ENCODE measurements at regions not wholly inside any gene's neighbourhood (a gene's known extent, or its start where the extent isn't known, plus 50 kb on each side); places are given as distances from the start of the nearest gene placed in this dataset.

DNA sequence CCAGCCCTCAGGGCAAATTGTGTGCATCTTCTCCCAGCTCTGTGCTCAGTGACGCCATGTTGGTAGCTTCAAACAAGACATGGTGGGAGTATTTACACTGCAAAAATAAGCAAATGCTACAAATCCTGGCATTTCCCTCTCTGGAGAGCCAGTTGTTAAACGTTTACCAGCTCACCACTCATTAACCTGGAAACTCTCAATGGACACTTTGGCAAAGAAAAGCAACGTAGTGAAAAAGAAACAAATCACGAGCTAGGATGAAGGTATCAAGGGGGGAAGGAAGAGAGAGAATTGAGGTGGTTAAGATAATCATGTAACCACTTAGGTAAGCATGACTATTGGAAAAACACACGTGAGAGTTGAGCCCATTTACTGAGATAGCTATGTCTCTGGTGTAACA, 72.5 kb downstream of the MRPS30 start:
- no peaks in the 10 kb centered on the region for H3K27me3 ChIP-seq
- no peak overlapping the region for H3K4me3 ChIP-seq
- no peak for DNase-seq
- no peaks in the 10 kb centered on the region for H3K9me3 ChIP-seq
- H3K27ac ChIP-seq = no peak overlapping the region
- H3K4me1 ChIP-seq = no peaks in the 10 kb centered on the region
- no peak for TF ChIP-seq POLR2A (IDR thresholded peaks at IDR 0.05)
- TF ChIP-seq, protein P1, sequence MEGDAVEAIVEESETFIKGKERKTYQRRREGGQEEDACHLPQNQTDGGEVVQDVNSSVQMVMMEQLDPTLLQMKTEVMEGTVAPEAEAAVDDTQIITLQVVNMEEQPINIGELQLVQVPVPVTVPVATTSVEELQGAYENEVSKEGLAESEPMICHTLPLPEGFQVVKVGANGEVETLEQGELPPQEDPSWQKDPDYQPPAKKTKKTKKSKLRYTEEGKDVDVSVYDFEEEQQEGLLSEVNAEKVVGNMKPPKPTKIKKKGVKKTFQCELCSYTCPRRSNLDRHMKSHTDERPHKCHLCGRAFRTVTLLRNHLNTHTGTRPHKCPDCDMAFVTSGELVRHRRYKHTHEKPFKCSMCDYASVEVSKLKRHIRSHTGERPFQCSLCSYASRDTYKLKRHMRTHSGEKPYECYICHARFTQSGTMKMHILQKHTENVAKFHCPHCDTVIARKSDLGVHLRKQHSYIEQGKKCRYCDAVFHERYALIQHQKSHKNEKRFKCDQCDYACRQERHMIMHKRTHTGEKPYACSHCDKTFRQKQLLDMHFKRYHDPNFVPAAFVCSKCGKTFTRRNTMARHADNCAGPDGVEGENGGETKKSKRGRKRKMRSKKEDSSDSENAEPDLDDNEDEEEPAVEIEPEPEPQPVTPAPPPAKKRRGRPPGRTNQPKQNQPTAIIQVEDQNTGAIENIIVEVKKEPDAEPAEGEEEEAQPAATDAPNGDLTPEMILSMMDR (IDR thresholded peaks at IDR 0.05) = no peak
- no peaks in the 10 kb centered on the region for H3K36me3 ChIP-seq
- intact Hi-C loops (cut with DNase I; ENCODE audit: low total_unique reads) = no loop called here

DNA sequence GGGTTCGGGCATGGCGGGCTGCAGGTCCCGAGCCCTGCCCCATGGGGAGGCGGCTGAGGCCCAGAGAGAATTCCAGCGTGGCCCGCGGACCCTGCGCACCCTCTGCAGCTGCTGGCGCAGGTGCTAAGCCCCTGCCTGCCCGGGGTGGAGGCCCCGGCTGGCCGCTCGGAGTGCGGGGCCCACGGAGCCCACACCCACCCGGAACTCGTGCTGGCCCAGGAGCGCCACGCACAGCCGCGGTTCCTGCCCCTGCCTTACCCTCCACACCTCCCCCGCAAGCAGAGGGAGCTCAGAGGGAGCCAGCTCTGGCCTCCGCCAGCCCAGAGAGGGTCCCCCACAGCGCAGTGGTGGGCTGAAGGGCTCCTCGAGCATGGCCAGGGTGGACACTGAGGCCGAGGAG, 75.3 kb downstream of the MRPS30 start:
- H3K4me1 ChIP-seq = no peaks in the 10 kb centered on the region
- H3K27me3 ChIP-seq = no peaks in the 10 kb centered on the region
- no peak for TF ChIP-seq POLR2A (IDR thresholded peaks at IDR 0.05)
- TF ChIP-seq, protein P1 (IDR thresholded peaks at IDR 0.05) = no peak
- H3K36me3 ChIP-seq = no peaks in the 10 kb centered on the region
- intact Hi-C loops (cut with DNase I; ENCODE audit: low total_unique reads) = no loop called here
- H3K4me3 ChIP-seq = no peak overlapping the region
- no peak overlapping the region for H3K27ac ChIP-seq
- no peak for DNase-seq
- no peaks in the 10 kb centered on the region for H3K9me3 ChIP-seq

DNA sequence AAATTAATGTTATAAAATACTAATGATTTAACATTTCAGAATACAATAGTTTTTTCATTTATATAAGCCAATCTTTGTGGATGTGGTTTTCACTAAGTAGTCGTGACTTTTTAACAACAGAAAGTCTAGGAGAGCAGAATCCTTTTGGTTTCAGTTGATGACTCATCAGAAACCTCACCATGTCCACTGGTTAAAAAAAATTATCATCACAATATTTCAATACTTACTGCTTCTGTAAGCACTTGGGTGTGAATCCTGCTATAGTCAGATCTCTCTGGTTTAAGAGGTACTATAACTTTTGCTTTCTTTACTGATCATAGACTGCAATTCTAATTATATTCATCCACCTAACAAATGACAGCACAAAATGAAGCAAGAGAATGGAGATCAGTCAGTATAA, 77.2 kb downstream of the MRPS30 start:
- TF ChIP-seq POLR2A (IDR thresholded peaks at IDR 0.05) = no peak
- TF ChIP-seq, protein P1 (IDR thresholded peaks at IDR 0.05) = no peak
- intact Hi-C loops (cut with DNase I; ENCODE audit: low total_unique reads) = no loop called here
- H3K36me3 ChIP-seq = no peaks in the 10 kb centered on the region

DNA sequence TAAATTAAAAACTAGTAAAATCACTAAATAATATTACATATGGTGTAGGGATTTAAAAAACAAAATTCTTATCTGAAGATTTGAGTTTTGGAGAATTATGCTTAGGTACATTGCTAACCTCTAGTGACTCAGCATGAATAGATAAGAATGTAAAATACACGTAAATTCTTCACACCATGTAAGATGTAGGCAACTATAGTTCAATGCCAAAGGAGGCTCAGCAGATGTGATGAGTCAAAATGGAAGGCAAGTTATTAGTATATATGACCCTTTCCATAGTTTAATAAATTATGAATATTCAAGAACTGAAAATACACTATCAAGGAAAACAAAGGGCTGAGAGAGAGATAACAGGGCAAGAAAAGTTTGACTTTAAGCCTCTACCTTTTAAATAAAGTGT, 79.0 kb downstream of the MRPS30 start:
- no peak overlapping the region for H3K4me3 ChIP-seq

More for the DNA sequence above, 77.2 kb downstream of the MRPS30 start:
- no peak overlapping the region for H3K27ac ChIP-seq
- DNase-seq = no peak
- H3K9me3 ChIP-seq = no peaks in the 10 kb centered on the region
- no peaks in the 10 kb centered on the region for H3K4me1 ChIP-seq
- no peaks in the 10 kb centered on the region for H3K27me3 ChIP-seq
- no peak overlapping the region for H3K4me3 ChIP-seq

DNA sequence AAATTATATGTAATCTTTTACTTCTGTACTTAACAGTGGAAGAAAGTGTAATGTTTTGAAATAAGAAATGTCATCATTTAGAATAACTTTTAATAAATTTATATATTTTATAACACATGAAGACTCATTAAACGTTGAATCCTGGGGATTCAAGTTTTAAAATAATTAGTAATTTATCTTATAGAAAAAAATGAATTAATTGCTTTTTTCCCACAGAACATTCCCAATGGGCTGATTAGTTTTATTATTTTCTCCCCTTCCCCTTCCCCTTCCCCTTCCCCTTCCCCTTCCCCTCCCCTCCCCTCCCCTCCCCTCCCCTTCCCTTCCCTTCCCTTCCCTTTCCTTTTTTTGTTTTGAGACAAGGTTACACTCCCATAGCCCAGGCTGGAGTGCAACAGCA, 79.7 kb downstream of the MRPS30 start:
- Histone ChIP-seq H3K4me3 (no peak overlapping the region), H3K36me3 (no peaks in the 10 kb centered on the region), H3K27me3 (no peaks in the 10 kb centered on the region), H3K9me3 (no peaks in the 10 kb centered on the region), H3K27ac (no peak overlapping the region), H3K4me1 (no peaks in the 10 kb centered on the region)
- intact Hi-C loops (cut with DNase I; ENCODE audit: low total_unique reads) = no loop called here
- TF ChIP-seq, protein P1 (IDR thresholded peaks at IDR 0.05) = no peak
- DNase-seq = no peak

More for the DNA sequence above, 79.0 kb downstream of the MRPS30 start:
- H3K36me3 ChIP-seq = no peaks in the 10 kb centered on the region
- TF ChIP-seq POLR2A (IDR thresholded peaks at IDR 0.05) = no peak
- TF ChIP-seq, protein P1 (IDR thresholded peaks at IDR 0.05) = no peak
- DNase-seq = no peak
- H3K27me3 ChIP-seq = no peaks in the 10 kb centered on the region
- no peaks in the 10 kb centered on the region for H3K4me1 ChIP-seq
- intact Hi-C loops (cut with DNase I; ENCODE audit: low total_unique reads) = no loop called here
- H3K27ac ChIP-seq = no peak overlapping the region
- H3K9me3 ChIP-seq = no peaks in the 10 kb centered on the region

All from uterus (tissue), 3 donors.